Putamen (tissue), 1 donor: ENCODE measurements at regions not wholly inside any gene's neighbourhood (a gene's known extent, or its start where the extent isn't known, plus 50 kb on each side); places are given as distances from the start of the nearest gene placed in this dataset.
A peak's percentile ranks its signal among the peaks of the same experiment; 100 is the strongest.

Experiments used
- DNase-seq: peaks from one replicate; pipeline ENCODE4 v3.0.0-alpha.2; 2016; ENCODE audit warnings: low spot score

- no peak for DNase-seq
Measured at GRCh38 chr10:3723766-3724165, 61.2 kb downstream of the KLF6 start.

DNA sequence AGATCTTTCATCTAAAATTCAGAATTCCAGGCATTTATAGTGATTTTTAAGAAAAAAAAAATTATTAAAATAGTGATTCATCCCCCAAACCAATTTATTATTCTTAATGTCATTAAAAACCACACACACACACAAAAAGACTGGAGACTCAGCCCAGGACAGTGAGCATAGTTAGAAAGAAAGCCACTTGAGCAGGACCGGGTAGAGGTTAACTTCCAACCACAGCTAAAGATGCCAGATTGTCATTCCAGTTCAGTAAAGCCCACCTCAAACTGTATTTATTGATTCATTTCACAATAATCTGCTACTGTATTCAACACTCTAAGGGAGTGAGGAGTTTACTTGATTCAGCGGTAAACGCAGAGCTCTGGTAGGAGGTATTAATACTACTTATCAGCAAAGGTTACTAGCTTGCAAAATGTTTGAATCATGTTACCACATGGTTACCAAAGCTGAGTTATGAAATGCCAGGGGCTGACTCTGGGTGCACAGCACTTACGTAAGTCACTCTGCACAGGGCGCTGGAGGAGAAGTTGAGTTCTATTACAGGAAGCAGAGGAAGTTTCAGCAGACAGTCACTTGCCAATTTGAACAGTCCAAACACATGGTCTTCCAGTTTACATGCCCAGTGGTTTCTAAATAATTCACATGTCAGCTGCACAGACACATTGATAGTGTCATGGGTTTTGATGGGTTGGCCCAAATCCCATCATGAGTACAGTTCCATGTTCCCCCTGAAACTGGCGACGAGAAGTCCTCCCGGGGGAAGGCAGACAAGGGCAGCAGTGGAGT, 64.6 kb downstream of the KLF6 start:
- DNase-seq, result peak; percentile 52

DNA sequence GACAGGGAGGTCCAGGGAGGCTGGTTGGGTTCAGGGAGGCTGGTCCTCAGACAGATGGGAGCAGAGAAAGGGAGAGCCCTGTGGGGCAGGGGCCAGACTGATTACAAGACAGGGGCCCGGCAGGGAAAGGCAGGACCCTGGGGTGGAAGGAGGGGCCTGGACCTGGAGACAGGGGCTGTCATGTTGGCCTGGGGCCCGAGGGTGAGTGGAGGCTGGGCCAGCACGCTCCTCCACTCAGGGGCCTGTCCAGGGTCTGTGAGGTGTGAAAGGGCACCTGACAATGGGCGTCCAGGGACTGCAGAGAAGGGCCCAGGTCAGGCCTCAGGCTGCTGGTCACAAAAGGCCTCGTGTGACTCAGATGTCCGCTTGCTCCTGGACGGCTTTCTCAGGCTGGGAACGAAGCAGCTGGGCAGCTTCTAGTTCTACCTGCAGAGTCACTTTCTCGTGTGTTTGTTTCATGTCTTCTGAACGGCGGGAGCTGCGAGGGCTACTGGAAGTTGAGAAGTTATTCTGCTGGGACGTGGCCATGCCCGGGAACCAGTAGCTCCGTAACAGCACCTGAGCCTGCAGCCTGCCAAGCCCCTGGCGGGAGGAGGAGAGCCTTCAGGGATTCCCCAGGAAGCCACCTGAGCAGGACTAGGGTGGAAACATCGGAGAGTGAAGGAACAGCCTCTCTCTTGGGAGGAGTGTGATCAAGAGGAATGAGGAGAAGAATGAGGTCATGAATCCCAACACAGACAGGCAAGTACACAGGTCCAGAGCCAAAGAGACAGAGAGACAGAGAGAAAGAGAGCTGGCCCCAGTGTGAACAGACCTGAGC, 65.8 kb downstream of the KLF6 start:
- no peak for DNase-seq

- DNase-seq, result no peak
Measured at GRCh38 chr10:3716093-3716492, 68.9 kb downstream of the KLF6 start.

GRCh38 chr10:3714967-3715366, 70.0 kb downstream of the KLF6 start:
- no peak for DNase-seq

- DNase-seq, result no peak
Measured at GRCh38 chr10:3714531-3714930, 70.5 kb downstream of the KLF6 start.

GRCh38 chr10:3712707-3713106, 72.3 kb downstream of the KLF6 start:
- no peak for DNase-seq

- no peak for DNase-seq
Measured at GRCh38 chr10:3711918-3712317, 73.1 kb downstream of the KLF6 start.

DNA sequence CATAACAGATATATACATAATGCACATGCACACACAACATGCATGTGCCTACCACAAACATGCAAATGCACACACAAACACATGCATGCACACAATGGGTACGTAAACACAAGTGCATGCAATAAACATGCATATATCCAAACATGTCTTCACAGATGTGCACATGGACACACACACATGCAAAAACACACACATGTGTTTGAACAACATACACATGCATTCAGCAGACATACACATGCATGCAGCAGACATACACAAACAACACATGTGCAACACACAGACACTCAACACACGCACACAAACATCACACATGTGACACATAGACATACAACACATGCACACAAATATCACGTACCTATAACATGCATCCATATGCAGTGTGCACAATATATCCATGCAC, 74.2 kb downstream of the KLF6 start:
- DNase-seq, result no peak

DNA sequence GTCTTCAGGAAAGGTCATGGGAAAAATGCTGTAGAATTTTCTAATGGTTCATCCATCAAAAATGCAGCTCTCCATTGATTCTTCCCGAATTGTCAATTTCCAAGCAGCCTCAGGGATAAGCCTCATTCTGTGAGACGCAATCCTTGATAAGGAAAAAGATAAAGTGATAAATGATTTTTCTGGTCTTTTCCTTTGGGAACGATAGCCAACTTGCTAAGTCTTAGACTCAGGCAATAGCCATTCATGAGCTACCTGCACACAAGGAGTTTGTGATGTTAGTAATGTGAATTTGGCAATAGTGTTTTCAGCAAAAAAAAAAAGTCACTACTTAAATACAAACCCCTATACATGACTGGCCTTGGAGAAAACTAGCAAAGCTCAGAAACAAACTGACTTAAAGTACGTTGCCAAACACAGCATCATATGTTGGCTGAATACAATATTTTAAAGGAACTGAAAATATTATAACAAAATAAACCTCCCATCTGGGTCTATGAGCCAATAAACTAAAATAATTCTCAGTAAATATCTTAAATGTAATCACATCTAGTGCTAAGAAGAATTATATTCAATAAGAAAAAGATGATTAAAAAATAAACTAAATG, 75.5 kb downstream of the KLF6 start:
- DNase-seq, result no peak

DNA sequence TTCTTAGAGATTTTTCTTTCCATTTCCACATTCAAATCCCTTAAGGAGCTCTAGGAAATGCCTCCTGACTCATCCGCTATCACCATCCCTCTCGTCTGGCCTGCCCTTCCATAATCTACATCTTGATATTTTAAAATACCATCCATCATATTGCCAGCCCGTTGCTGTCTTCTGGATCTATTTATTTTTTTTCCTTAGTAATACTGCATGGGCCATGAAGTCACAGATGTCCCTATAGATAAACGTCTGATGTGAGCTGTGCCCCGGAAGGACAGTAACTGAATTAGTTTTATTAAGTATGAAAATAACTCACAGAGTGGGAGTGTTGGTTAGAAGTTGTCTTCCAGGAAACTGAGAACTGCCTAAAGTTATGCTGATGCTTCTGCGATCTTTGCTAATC, 76.2 kb downstream of the KLF6 start:
- no peak for DNase-seq

GRCh38 chr10:3704565-3705325, 80.3 kb downstream of the KLF6 start:
- no peak for DNase-seq

- DNase-seq, result no peak
Measured at GRCh38 chr10:3702569-3702968, 82.4 kb downstream of the KLF6 start.

DNA sequence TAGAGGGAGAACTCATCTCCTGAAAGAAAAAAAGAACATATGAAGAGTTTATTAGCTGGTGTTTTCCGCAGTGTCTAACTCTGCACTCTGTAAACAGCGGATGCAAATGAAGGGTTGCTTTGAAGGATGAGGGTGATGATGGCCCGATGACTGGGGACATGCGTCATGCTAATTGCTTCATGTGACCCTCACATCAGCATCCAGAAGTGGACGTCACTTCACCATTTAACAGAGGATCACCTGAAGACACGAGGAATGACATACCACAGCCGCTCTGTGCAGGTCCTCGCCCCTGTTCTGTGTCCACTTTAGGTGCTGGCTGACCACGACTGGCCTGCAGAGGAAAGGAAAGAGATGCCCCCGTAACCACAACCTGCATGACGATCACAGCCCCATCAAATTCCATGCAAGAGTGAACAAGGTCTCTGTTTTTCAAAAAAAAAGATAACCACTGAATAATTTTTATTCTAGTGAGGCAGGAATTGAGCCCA, 82.9 kb downstream of the KLF6 start:
- no peak for DNase-seq

DNA sequence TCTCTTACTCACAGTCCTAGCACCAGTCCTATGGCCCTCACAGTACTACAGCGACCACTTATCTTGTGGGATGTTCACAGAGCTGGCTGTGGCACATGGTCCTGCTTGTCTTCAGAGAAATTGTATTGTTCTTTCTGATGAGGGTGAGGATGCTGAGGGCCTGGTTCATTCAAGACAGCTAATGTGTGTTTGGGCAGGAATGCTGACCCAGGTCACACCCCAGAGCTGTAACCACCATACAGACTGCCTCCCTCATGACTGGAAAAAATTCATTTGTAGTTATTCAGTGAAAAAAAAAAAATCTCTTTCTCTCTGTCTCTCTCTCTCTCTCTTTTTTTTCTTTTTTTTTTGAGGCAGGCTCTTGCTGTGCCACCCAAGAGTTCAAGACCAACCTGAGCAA, 83.5 kb downstream of the KLF6 start:
- no peak for DNase-seq

DNA sequence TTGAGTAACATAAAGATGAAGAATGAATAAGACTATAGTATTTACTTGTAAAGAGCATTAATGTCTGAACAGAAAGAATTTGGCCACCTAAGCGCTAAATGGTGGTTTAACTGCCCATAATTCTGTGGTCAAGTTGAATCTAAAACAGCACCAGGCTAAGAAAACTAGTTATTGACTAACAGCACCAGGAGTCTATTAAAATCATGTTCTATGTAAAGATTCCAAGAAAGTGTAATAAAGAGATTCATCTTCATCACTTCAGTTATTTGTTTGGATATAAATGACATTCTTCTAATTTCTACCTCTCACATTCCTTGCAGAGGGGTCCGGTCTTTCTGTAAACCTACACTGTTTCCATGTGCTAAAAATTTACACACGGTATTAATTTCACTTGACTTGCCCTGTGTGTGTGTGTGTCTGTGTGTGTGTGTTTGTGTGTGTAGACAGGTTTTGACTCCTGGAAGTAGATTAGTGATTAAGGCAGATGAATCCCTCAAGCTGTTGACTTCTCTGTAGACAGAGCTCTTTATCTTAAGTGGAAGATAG, 84.4 kb downstream of the KLF6 start:
- DNase-seq, result no peak

GRCh38 chr10:3699916-3700315, 85.1 kb downstream of the KLF6 start:
- DNase-seq, result no peak

DNA sequence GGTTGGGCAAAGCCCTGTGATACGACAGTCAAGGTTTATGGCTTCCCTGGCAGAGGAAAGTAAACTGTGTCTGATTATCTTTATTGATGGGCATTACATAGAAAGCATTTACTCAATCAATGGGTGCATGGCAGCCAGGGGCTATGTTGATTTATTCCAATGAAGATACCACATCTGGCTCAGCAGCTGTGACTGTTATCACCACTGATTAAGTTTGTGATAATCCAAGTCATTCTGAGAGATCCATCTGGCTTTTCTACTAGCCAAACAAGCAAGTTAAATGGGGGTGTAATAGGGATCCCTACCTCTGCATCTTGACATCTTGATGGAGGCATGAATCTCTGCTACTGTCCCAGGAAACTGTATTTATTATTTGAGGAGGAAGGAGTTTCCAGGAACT, 86.7 kb downstream of the KLF6 start:
- DNase-seq, result no peak

DNA sequence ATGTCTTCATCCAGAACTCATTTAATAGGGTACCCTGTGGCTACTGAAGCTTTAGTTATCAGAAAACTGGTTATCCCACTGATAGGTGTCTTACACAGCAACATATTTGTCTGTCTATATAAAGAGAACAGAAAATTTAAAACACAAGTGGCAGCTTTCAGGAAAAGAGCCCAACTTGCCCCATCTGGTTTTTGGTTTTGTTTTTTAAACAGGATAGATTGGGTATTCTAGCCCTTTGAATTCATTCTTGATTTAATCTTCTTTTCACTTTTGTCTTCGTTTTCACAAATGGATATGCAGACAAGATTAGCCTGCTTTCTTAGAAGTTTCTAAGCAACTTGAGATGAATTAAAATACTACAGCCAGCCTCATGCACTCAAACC, 91.3 kb downstream of the KLF6 start:
- DNase-seq, result no peak

GRCh38 chr10:3693022-3693697, 91.8 kb downstream of the KLF6 start:
- DNase-seq, result no peak

DNA sequence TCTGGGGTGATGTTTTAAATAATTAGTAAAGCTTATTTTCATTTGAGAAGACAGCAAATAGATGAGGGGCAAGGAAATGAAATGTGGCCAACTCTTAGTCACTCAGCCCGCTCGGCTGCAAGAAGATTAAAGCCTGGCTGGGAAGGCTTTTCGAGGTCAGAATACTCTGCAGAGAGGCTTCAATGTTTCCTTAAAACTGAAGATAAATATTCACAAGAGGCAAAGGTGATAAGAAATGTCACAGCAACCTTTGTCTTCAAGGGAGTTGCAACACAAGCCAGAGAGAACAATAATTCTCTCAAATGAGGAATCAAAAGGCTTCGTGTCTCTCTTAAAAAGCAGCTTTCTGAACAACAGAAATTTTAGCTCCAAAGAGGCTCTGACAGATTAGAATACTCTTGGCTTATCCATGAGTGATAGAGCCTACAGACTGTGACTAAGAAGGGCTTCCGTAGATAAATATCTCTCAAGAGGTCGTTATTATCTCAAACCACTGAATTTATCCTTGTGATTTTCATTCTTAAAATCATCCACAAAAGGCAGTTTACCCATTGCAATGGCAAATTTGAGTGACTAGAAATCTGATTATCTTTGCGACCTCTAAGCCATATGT, 92.5 kb downstream of the KLF6 start:
- DNase-seq, result no peak
